Vagina (tissue), 2 donors: ENCODE measurements at regions not wholly inside any gene's neighbourhood (a gene's known extent, or its start where the extent isn't known, plus 50 kb on each side); places are given as distances from the start of the nearest gene placed in this dataset.

Experiments
- POLR2A ChIP-seq, 2 donors: fragments of 450-650 bp; IDR thresholded peaks; one replicate each; pipeline ENCODE4 v1.6.1; 2017; ENCODE audit warnings: antibody characterized with exemption in 2 of 2, mild to moderate bottlenecking in 2 of 2, moderate library complexity in 2 of 2
- TF ChIP-seq, protein P1 (sequence below), 3 experiments: fragments of 450-650 bp in 2 of 3; fragments of 200-600 bp in 1 of 3; sonication (generic) in 1 of 3; IDR thresholded peaks; one replicate each; pipeline ENCODE4 v1.5.1; 2017 to 2019; ENCODE audit warnings: antibody characterized with exemption in 3 of 3, mild to moderate bottlenecking in 2 of 3, moderate library complexity in 2 of 3

DNA sequence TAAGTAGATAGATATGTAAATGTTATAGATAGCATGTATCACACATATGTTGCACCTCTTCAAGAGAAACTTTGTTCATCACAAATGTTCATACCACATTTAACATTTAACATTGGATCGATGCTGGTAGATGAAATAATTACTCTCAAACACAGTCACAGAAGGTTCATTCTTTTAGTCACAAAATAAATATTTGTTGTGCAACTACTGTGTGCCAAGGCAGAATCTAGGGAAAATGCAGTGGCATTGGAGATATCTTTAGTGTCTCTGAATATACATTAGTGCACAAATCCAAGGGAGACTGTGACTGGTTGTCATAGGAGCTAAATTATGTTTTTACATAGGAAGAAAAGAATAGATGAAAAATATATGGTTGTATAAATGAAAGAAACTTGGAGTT, 535.7 kb downstream of the BRINP3 start:
- TF ChIP-seq, protein P1, sequence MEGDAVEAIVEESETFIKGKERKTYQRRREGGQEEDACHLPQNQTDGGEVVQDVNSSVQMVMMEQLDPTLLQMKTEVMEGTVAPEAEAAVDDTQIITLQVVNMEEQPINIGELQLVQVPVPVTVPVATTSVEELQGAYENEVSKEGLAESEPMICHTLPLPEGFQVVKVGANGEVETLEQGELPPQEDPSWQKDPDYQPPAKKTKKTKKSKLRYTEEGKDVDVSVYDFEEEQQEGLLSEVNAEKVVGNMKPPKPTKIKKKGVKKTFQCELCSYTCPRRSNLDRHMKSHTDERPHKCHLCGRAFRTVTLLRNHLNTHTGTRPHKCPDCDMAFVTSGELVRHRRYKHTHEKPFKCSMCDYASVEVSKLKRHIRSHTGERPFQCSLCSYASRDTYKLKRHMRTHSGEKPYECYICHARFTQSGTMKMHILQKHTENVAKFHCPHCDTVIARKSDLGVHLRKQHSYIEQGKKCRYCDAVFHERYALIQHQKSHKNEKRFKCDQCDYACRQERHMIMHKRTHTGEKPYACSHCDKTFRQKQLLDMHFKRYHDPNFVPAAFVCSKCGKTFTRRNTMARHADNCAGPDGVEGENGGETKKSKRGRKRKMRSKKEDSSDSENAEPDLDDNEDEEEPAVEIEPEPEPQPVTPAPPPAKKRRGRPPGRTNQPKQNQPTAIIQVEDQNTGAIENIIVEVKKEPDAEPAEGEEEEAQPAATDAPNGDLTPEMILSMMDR (IDR thresholded peaks at IDR 0.05), result no peak
- TF ChIP-seq POLR2A (IDR thresholded peaks at IDR 0.05), result no peak
